ENCODE measurements at regions not wholly inside any gene's neighbourhood (a gene's known extent, or its start where the extent isn't known, plus 50 kb on each side); places are given as distances from the start of the nearest gene placed in this dataset.

DNA sequence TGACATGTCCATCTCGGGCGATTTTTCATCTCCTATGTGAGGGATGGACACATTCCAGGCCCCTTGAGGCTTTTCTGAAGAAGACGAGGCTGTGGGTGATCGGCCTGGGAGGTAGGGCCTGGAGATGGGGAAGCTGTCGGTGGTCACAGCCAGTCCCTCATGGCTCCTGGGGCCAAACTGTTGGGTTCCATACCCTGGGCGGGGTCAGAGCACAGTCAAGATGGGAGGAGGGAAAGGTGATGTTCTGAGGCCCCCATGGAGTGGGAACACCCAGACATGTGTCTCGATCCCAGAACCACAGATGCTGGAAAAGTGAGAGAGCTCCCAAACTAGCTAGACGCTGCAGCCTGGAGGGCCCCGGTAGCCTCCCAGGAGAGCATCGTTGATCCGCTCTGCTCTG is 157.5 kb upstream of the C1orf174 start:
- H3K27ac Mint-ChIP-seq: no peak overlapping the region
- peaks cover 1% of the 10 kb centered on the region; the same call in 1 of the 2 replicates for H3K27me3 Mint-ChIP-seq (ENCODE audit: insufficient read depth)
- peaks cover 3% of the 10 kb centered on the region; the same call in 1 of the 2 replicates for H3K36me3 Mint-ChIP-seq (ENCODE audit: low read depth)
- no peak for DNase-seq
- TF ChIP-seq, protein P1, sequence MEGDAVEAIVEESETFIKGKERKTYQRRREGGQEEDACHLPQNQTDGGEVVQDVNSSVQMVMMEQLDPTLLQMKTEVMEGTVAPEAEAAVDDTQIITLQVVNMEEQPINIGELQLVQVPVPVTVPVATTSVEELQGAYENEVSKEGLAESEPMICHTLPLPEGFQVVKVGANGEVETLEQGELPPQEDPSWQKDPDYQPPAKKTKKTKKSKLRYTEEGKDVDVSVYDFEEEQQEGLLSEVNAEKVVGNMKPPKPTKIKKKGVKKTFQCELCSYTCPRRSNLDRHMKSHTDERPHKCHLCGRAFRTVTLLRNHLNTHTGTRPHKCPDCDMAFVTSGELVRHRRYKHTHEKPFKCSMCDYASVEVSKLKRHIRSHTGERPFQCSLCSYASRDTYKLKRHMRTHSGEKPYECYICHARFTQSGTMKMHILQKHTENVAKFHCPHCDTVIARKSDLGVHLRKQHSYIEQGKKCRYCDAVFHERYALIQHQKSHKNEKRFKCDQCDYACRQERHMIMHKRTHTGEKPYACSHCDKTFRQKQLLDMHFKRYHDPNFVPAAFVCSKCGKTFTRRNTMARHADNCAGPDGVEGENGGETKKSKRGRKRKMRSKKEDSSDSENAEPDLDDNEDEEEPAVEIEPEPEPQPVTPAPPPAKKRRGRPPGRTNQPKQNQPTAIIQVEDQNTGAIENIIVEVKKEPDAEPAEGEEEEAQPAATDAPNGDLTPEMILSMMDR (IDR thresholded peaks at IDR 0.05): no peak
- H3K4me1 Mint-ChIP-seq (ENCODE audit: low read depth): no peaks in the 10 kb centered on the region
- H3K9me3 Mint-ChIP-seq: peaks cover 47% of the 10 kb centered on the region
- H3K4me3 Mint-ChIP-seq: no peak overlapping the region

DNA sequence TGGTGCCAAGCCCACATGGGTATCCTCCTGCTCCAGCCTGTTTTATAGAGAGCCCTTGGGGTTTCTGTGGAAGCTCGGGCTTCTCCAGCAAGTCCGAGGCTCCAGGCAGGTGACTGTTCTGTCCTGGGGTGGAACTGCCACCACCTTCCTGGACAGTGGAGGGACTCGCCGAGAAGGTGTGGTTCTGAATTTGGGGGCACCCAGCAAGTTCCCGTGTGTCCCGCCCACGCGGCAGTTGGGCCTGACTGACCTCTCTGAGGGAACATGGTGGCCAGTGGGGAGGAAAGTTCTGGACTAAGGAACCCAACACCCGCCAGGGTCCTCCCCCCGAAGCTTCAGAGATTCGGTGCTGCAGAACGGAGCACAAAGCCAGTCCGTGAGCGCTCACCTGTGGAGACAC is 158.1 kb upstream of the C1orf174 start:
- Mint-ChIP-seq H3K27me3 (ENCODE audit: insufficient read depth) (peaks cover 1% of the 10 kb centered on the region; the same call in 1 of the 2 replicates), H3K9me3 (peaks cover 42% of the 10 kb centered on the region), H3K4me3 (no peak overlapping the region), H3K4me1 (ENCODE audit: low read depth) (no peaks in the 10 kb centered on the region), H3K27ac (no peak overlapping the region), H3K36me3 (ENCODE audit: low read depth) (no peaks in the 10 kb centered on the region)
- DNase-seq: no peak
- TF ChIP-seq, protein P1 (IDR thresholded peaks at IDR 0.05): no peak

DNA sequence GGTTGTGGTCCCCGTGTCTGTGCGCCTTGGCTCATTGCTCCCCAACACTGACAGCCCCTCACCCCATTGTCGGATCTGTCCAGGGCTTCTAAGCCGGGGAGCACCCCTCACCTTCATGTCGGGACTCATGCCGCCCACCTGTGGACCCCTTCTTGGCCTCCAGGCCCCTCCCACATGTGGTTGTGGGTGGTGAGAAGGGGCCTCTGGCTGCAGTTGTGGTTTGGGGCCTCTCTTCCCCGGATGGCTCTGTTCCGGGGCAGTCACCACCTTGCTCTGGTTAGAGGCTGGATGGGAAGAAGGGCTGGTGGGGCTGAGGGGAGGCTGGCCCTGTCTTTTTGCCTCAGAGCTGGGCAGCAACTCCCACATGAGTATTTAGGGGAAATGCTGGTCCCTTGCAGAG is 158.6 kb upstream of the C1orf174 start:
- TF ChIP-seq, protein P1 (IDR thresholded peaks at IDR 0.05): no peak
- Mint-ChIP-seq H3K36me3 (ENCODE audit: low read depth) (no peaks in the 10 kb centered on the region), H3K27ac (no peak overlapping the region), H3K4me3 (no peak overlapping the region), H3K4me1 (ENCODE audit: low read depth) (no peaks in the 10 kb centered on the region), H3K27me3 (ENCODE audit: insufficient read depth) (peaks cover 1% of the 10 kb centered on the region; the same call in 1 of the 2 replicates), H3K9me3 (peaks cover 36% of the 10 kb centered on the region)
- no peak for DNase-seq

DNA sequence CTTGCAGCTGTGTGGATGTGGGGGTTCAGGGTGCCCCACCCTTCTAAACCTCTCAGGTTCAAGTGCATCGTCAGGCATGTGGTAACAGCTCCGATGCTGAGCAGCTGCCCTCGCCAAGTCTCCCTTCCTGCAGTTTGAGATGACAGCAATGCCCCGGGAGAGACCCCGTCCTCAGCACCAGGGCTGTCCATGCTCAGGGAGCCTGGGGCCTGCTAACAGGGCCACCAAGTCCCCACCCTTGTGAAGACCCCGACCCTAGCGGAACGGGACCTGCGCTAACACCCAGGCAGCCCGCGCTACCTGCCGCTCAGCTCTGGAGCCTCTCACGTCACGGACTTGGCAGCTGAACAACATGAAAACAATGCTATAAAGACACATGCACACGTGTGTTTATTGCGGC is 159.2 kb upstream of the C1orf174 start:
- peaks cover 1% of the 10 kb centered on the region; the same call in 1 of the 2 replicates for H3K27me3 Mint-ChIP-seq (ENCODE audit: insufficient read depth)
- TF ChIP-seq, protein P1 (IDR thresholded peaks at IDR 0.05): no peak
- H3K4me1 Mint-ChIP-seq (ENCODE audit: low read depth): no peaks in the 10 kb centered on the region
- H3K4me3 Mint-ChIP-seq: no peak overlapping the region
- no peak overlapping the region for H3K27ac Mint-ChIP-seq
- no peaks in the 10 kb centered on the region for H3K36me3 Mint-ChIP-seq (ENCODE audit: low read depth)
- no peak for DNase-seq
- H3K9me3 Mint-ChIP-seq: peaks cover 34% of the 10 kb centered on the region

DNA sequence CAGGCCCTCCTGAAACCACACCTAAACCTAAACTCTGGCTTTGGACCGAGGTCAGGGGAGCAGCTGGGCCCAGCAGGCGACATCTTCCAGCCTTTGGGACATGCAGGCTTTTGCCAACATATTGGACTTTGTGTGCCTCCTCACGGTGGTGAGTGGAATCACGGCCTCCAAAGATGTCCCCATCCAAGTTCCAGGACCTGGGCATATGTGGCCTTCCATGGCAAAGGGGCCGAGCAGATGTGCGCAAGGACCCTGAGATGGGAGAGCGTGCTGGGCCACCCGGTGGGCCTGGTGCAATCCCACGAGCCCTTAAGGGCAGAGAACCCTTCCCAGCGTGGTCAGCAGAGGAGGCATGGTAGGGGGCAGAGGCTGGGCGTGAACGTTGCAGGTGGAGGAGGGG is 160.8 kb upstream of the C1orf174 start:
- peaks cover 20% of the 10 kb centered on the region for H3K9me3 Mint-ChIP-seq
- DNase-seq: no peak
- H3K4me1 Mint-ChIP-seq (ENCODE audit: low read depth): no peaks in the 10 kb centered on the region
- no peaks in the 10 kb centered on the region for H3K36me3 Mint-ChIP-seq (ENCODE audit: low read depth)
- H3K27me3 Mint-ChIP-seq (ENCODE audit: insufficient read depth): peaks cover 1% of the 10 kb centered on the region; the same call in 1 of the 2 replicates
- H3K4me3 Mint-ChIP-seq: no peak overlapping the region
- H3K27ac Mint-ChIP-seq: no peak overlapping the region
- TF ChIP-seq, protein P1 (IDR thresholded peaks at IDR 0.05): no peak
